GM12874 (cell line): ENCODE measurements at regions not wholly inside any gene's neighbourhood (a gene's known extent, or its start where the extent isn't known, plus 50 kb on each side); places are given as distances from the start of the nearest gene placed in this dataset.

Experiments
- CTCF ChIP-seq: IDR thresholded peaks from 2 replicates; pipeline ENCODE4 v1.5.1; 2011; ENCODE audit warnings: low read depth, mild to moderate bottlenecking, control low read depth, low read length, moderate library complexity; ENCODE audit not compliant: insufficient read depth

GRCh38 chr20:40262219-40262618, 426.8 kb downstream of the MAFB start:
- TF ChIP-seq CTCF, result no peak

GRCh38 chr20:40258931-40259330, 430.1 kb downstream of the MAFB start:
- no peak for TF ChIP-seq CTCF

- TF ChIP-seq CTCF, result no peak
These were observed 431.3 kb downstream of the MAFB start for GRCh38 chr20:40257763-40258162.

- TF ChIP-seq CTCF, result no peak
These were observed 433.7 kb downstream of the MAFB start for GRCh38 chr20:40255365-40255764.

GRCh38 chr20:40254023-40254772, 434.8 kb downstream of the MAFB start:
- TF ChIP-seq CTCF, result no peak

- peak; percentile 54 for TF ChIP-seq CTCF
These were observed 437.6 kb downstream of the MAFB start for GRCh38 chr20:40251284-40251932.

GRCh38 chr20:40249805-40250204, 439.2 kb downstream of the MAFB start:
- TF ChIP-seq CTCF, result no peak
